ENCODE measurements at regions not wholly inside any gene's neighbourhood (a gene's known extent, or its start where the extent isn't known, plus 50 kb on each side); places are given as distances from the start of the nearest gene placed in this dataset.

DNA sequence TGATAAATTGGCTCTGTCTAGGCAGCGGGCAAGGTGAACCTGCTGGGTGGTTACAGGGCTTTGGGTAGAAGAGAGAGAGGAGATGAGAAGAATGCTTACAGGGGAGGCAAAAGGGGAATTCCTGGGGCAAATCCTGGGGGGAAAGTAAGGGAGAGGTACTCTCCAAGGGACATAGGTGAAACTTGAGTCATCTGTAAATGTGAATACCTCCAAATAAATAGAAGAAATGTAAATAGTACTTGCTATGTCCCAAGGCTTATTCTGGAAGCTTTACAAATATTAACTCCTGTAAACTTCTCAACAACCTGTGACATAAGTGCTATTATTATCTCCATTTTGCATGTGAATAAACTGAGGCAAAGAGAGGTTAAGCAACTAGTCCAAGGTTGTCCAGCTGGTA is 57.7 kb upstream of the CDK13 start:
- DNase-seq = no peak

DNA sequence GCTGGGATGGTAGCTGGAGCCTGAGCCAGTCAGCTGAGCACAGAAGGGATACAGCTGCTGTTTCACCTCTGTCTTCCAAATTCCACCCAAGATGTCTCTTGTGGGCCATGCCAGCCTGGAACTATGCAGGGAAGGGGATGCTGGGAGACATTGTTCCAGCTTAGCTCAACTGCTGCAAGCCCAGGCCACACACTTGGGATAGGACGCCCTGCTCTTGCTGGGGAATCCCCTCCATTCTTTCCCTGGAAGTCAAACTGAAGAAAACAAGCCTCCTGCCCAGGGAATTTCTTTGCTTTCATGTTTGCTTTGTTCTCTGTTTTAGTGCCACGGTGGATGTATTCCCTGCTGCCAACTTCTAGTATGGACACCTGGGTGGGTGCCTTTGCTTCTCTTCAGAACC is 55.2 kb upstream of the CDK13 start:
- DNase-seq = no peak

DNA sequence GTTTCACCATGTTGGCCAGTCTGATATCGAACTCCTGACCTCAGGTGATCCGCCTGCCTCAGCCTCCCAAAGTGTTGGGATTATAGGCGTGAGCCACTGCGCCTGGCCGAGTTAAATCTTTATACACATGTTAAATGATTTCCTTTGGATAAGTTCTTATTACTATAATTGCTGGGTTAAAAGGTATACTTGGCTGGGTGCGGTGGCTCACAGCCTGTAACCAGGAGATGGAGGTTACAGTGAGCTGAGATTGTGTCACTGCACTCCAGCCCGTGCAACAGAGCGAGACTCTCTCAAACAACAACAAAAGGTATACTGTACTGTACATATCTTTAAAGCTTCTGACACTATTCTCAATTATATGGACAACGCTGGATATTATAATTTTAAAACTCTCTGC is 53.2 kb upstream of the CDK13 start:
- DNase-seq = no peak

DNA sequence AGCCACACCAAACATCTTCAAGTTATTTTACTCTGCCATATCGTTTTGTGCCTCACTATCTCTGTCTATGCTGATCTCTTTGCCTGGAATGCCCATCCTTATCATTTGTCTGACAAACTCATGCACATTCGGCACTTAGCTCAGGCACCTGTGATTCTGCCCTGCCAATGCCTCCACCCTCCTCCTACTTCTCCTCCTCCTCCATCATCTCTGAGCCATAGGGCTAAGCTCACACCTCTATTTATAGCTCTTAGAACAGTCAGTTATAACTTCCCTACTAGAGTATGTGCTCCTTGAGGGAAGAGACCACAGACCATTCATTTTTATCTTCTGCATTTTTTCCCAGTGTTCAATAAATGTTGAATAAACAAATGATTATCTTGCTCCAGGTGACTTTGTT is 51.2 kb upstream of the CDK13 start:
- DNase-seq = no peak
